Gastrocnemius medialis (tissue), 4 donors: ENCODE measurements at regions not wholly inside any gene's neighbourhood (a gene's known extent, or its start where the extent isn't known, plus 50 kb on each side); places are given as distances from the start of the nearest gene placed in this dataset.

Source experiments
- POLR2A ChIP-seq, 2 donors: fragments of 450-650 bp; IDR thresholded peaks; one replicate each; pipeline ENCODE4 v1.6.1; 2017; ENCODE audit warnings: antibody characterized with exemption in 2 of 2, mild to moderate bottlenecking in 2 of 2, moderate library complexity in 2 of 2
- TF ChIP-seq, protein P1 (sequence below), 5 experiments: fragments of 450-650 bp in 3 of 5; fragments of 200-600 bp in 2 of 5; sonication (generic) in 2 of 5; IDR thresholded peaks in 4 of 5; conservative IDR thresholded peaks in 1 of 5; 1 replicate in 4 of 5; 2 replicates in 1 of 5; pipeline ENCODE4 v1.5.1; 2016 to 2019; ENCODE audit warnings: antibody characterized with exemption in 5 of 5, mild to moderate bottlenecking in 3 of 5, moderate library complexity in 3 of 5

DNA sequence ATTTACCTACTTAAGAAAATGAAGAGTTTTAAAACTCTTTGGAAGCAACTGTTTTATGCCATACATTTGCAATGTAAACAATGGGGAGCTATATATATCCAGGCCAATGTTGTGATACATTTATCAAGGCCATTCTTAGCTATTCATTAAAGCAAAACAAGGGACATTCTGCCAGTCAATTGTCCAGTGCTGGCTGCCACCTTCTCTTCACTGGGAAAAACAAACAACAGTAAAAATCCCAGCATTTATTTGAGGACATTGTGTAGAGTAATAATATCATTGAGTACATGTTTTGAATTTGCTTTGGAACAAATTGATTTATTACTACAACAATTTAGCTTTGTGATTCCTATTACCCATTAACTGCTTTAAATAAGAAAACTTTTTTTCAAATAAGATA, 1107.4 kb downstream of the DTWD2 start:
- TF ChIP-seq, protein P1, sequence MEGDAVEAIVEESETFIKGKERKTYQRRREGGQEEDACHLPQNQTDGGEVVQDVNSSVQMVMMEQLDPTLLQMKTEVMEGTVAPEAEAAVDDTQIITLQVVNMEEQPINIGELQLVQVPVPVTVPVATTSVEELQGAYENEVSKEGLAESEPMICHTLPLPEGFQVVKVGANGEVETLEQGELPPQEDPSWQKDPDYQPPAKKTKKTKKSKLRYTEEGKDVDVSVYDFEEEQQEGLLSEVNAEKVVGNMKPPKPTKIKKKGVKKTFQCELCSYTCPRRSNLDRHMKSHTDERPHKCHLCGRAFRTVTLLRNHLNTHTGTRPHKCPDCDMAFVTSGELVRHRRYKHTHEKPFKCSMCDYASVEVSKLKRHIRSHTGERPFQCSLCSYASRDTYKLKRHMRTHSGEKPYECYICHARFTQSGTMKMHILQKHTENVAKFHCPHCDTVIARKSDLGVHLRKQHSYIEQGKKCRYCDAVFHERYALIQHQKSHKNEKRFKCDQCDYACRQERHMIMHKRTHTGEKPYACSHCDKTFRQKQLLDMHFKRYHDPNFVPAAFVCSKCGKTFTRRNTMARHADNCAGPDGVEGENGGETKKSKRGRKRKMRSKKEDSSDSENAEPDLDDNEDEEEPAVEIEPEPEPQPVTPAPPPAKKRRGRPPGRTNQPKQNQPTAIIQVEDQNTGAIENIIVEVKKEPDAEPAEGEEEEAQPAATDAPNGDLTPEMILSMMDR (IDR thresholded peaks at IDR 0.05 in 4 of 5, conservative IDR thresholded peaks at IDR 0.05 in 1 of 5): no peak
- no peak for TF ChIP-seq POLR2A (IDR thresholded peaks at IDR 0.05)
